Endodermal cell (in vitro differentiated cells): ENCODE measurements at regions not wholly inside any gene's neighbourhood (a gene's known extent, or its start where the extent isn't known, plus 50 kb on each side); places are given as distances from the start of the nearest gene placed in this dataset.

Experiments
- DNase-seq: peaks from one replicate; pipeline ENCODE4 v3.0.0-alpha.2; 2017
- H3K27ac ChIP-seq: 2 replicates; pipeline ENCODE4 v1.5.1; 2013; ENCODE audit warnings: mild to moderate bottlenecking, low read depth, low read length, moderate library complexity
- H3K27me3 ChIP-seq: 2 replicates; pipeline ENCODE4 v1.6.1; 2013; ENCODE audit warnings: mild to moderate bottlenecking, low read length, moderate library complexity; ENCODE audit not compliant: insufficient read depth, control insufficient read depth, poor library complexity, severe bottlenecking
- H3K36me3 ChIP-seq: 2 replicates; pipeline ENCODE4 v1.7.0; 2013; ENCODE audit warnings: mild to moderate bottlenecking, low read length, moderate library complexity; ENCODE audit not compliant: control insufficient read depth, insufficient read depth
- H3K4me1 ChIP-seq: one replicate; pipeline ENCODE4 v1.7.0; 2013; ENCODE audit warnings: low read length; ENCODE audit not compliant: control insufficient read depth, insufficient read depth
- H3K4me3 ChIP-seq: 2 replicates; pipeline ENCODE4 v1.5.1; 2013; ENCODE audit warnings: mild to moderate bottlenecking, low read length, moderate library complexity
- H3K9ac ChIP-seq: 2 replicates; pipeline ENCODE4 v1.6.1; 2013; ENCODE audit warnings: mild to moderate bottlenecking, low read length, moderate library complexity; ENCODE audit not compliant: poor library complexity, severe bottlenecking; ENCODE audit errors: extremely low read depth
- H3K9me3 ChIP-seq: 2 replicates; pipeline ENCODE4 v1.6.1; 2013; ENCODE audit warnings: mild to moderate bottlenecking, low read length, moderate library complexity; ENCODE audit not compliant: control insufficient read depth
- H3K27ac Mint-ChIP-seq: 2 replicates; pipeline ENCODE4 v1.8.0; 2020; ENCODE audit warnings: mixed read lengths
- H3K27me3 Mint-ChIP-seq: 2 replicates; pipeline ENCODE4 v1.8.0; 2021; ENCODE audit warnings: mild to moderate bottlenecking, mixed read lengths; ENCODE audit not compliant: insufficient read depth
- H3K36me3 Mint-ChIP-seq: 2 replicates; pipeline ENCODE4 v1.8.0; 2020; ENCODE audit warnings: low read depth, mixed read lengths
- H3K4me1 Mint-ChIP-seq: 2 replicates; pipeline ENCODE4 v1.8.0; 2020; ENCODE audit warnings: mixed read lengths
- H3K4me3 Mint-ChIP-seq: 2 replicates; pipeline ENCODE4 v1.8.0; 2020; ENCODE audit warnings: mild to moderate bottlenecking, moderate library complexity, mixed read lengths
- H3K9me3 Mint-ChIP-seq: 2 replicates; pipeline ENCODE4 v1.8.0; 2020; ENCODE audit warnings: mild to moderate bottlenecking, mixed read lengths
- CTCF ChIP-seq: fragments of 200-600 bp; sonication (generic); conservative IDR thresholded peaks from 2 replicates; pipeline ENCODE4 v1.5.0; 2021; ENCODE audit warnings: antibody characterized with exemption, mild to moderate bottlenecking
- WGBS, 2 experiments: methylation state at CpG; one replicate each; pipeline versions ENCODE4 v1.1.5 to v1.1.7; 2013; ENCODE audit warnings: missing lambda C conversion rate in 2 of 2, mixed read lengths in 1 of 2; ENCODE audit not compliant: insufficient coverage in 1 of 2, insufficient read length in 1 of 2; 5-methylcytosine and 5-hydroxymethylcytosine counted together

- no peaks in the 10 kb centered on the region for H3K36me3 Mint-ChIP-seq
Measured at GRCh38 chr19:29429581-29429980, 96.2 kb upstream of the VSTM2B start.

GRCh38 chr19:29431332-29431731 lies 94.5 kb upstream of the VSTM2B start:
- H3K9me3 ChIP-seq, result peaks cover 4% of the 10 kb centered on the region
- no peak overlapping the region for H3K4me3 ChIP-seq
- H3K4me1 ChIP-seq, result no peaks in the 10 kb centered on the region
- Mint-ChIP-seq H3K4me1 (no peaks in the 10 kb centered on the region), H3K9me3 (peaks cover 23% of the 10 kb centered on the region), H3K27me3 (peaks cover 2% of the 10 kb centered on the region), H3K27ac (no peak overlapping the region), H3K36me3 (no peaks in the 10 kb centered on the region), H3K4me3 (no peak overlapping the region)
- no peak overlapping the region for H3K9ac ChIP-seq
- no peak overlapping the region for H3K27ac ChIP-seq
- TF ChIP-seq CTCF, result no peak
- no peaks in the 10 kb centered on the region for H3K36me3 ChIP-seq
- H3K27me3 ChIP-seq, result no peaks in the 10 kb centered on the region
- 74 to 75% methylated on average over 6 to 7 of the region's 7 CpGs for WGBS, 2 experiments
- no peak for DNase-seq

More at GRCh38 chr19:29429581-29429980, 96.2 kb upstream of the VSTM2B start:
- DNase-seq, result no peak
- Histone ChIP-seq H3K36me3 (no peaks in the 10 kb centered on the region), H3K4me1 (no peaks in the 10 kb centered on the region), H3K4me3 (no peak overlapping the region), H3K27me3 (no peaks in the 10 kb centered on the region), H3K9me3 (peaks cover 4% of the 10 kb centered on the region), H3K9ac (no peak overlapping the region), H3K27ac (no peak overlapping the region)
- H3K9me3 Mint-ChIP-seq, result peaks cover 38% of the 10 kb centered on the region
- peaks cover 3% of the 10 kb centered on the region for H3K27me3 Mint-ChIP-seq
- H3K4me3 Mint-ChIP-seq, result no peak overlapping the region
- TF ChIP-seq CTCF, result no peak
- H3K4me1 Mint-ChIP-seq, result no peaks in the 10 kb centered on the region
- WGBS, 2 experiments, result 87 to 93% methylated on average over 3 to 15 of the region's 15 CpGs
- no peak overlapping the region for H3K27ac Mint-ChIP-seq

GRCh38 chr19:29432677-29433076 lies 93.1 kb upstream of the VSTM2B start:
- no peaks in the 10 kb centered on the region for H3K36me3 Mint-ChIP-seq
- no peaks in the 10 kb centered on the region for H3K27me3 ChIP-seq
- H3K4me1 Mint-ChIP-seq, result no peaks in the 10 kb centered on the region
- H3K36me3 ChIP-seq, result no peaks in the 10 kb centered on the region
- H3K27ac ChIP-seq, result no peak overlapping the region
- H3K4me1 ChIP-seq, result no peaks in the 10 kb centered on the region
- TF ChIP-seq CTCF, result no peak
- no peak for DNase-seq
- no peak overlapping the region for H3K4me3 ChIP-seq
- H3K27me3 Mint-ChIP-seq, result peaks cover 4% of the 10 kb centered on the region
- peaks cover 20% of the 10 kb centered on the region for H3K9me3 Mint-ChIP-seq
- no peak overlapping the region for H3K27ac Mint-ChIP-seq
- H3K4me3 Mint-ChIP-seq, result no peak overlapping the region
- no peaks in the 10 kb centered on the region for H3K9me3 ChIP-seq
- WGBS, 2 experiments, result 82 to 100% methylated on average over 5 of the region's 5 CpGs
- H3K9ac ChIP-seq, result no peak overlapping the region
